ENCODE measurements at regions not wholly inside any gene's neighbourhood (a gene's known extent, or its start where the extent isn't known, plus 50 kb on each side); places are given as distances from the start of the nearest gene placed in this dataset.

DNA sequence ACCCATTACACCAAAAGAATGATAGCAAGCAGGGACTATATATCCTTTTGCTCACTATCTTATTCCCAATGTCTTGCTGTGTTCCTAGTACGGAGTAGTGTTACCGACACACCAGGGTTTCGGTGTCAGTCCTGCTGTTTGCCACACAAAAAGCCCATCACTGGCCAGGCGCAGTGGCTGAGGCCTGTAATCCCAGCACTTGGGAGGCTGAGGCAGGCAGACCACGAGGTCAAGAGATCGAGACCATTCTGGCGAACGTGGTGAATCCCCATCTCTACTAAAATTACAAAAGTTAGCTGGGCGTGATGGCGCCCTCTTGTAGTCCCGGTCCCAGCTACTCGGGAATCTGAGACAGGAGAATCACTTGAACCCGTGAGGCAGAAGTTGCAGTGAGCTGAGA is 1467.3 kb upstream of the MIR17HG start:
- no peak overlapping the region for H3K27ac Mint-ChIP-seq
- no peak for ATAC-seq (replicated peaks)
- peaks cover 13% of the 10 kb centered on the region for H3K9me3 Mint-ChIP-seq
- no peaks in the 10 kb centered on the region for H3K36me3 Mint-ChIP-seq (ENCODE audit: low read depth)
- no peak overlapping the region for H3K4me3 Mint-ChIP-seq
- no peaks in the 10 kb centered on the region for H3K27me3 Mint-ChIP-seq
- H3K4me1 Mint-ChIP-seq: no peaks in the 10 kb centered on the region

DNA sequence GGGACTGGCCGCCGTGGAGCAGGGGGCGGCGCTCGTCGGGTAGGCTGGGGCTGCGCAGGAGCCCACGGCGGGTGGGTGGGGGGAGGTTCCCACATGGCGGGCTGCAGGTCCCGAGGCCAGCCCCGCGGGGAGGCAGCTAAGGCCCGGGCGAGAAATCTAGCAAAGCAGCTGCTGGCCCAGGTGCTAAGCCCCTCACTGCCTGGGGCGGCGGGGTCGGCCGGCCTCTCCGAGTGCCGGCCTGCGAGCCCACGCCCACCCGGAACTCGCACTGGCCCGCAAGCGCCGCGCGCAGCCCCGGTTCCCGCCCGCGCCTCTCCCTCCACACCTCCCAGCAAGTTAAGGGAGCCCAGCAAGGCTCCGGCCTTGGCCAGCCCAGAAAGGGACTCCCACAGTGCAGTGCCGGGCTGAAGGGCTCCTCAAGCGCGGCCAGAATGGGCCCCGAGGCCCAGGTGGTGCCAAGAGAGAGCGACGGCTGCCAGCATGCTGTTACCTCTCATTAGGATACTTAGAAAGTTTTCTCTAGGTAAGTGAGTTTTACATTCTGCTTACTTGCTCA is 1463.5 kb upstream of the MIR17HG start:
- H3K4me3 Mint-ChIP-seq: no peak overlapping the region
- H3K27me3 Mint-ChIP-seq: no peaks in the 10 kb centered on the region
- no peaks in the 10 kb centered on the region for H3K36me3 Mint-ChIP-seq (ENCODE audit: low read depth)
- no peak overlapping the region for H3K27ac Mint-ChIP-seq
- ATAC-seq (replicated peaks): no peak
- H3K4me1 Mint-ChIP-seq: no peaks in the 10 kb centered on the region
- peaks cover 8% of the 10 kb centered on the region for H3K9me3 Mint-ChIP-seq

DNA sequence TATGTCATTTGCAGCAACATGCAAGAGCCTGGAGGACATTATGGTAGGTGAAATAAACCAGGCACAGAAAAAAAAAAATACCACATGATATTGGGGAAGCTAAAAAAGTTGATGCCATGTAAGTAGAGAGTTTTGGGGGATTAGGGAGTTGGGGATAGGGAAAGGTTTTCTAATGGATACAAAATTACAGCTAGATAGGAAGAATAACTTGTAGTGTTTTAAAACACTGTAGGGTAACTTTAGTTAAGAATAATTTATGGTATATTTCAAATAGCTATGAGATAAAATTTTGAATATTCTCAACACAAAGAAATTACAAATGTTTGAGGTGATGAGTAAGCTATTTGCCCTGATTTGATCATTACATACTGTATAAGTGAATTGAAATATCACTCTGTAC is 1456.7 kb upstream of the MIR17HG start:
- no peak for ATAC-seq (replicated peaks)
- Mint-ChIP-seq H3K4me3 (no peak overlapping the region), H3K4me1 (no peaks in the 10 kb centered on the region), H3K36me3 (ENCODE audit: low read depth) (no peaks in the 10 kb centered on the region), H3K27ac (no peak overlapping the region), H3K9me3 (peaks cover 7% of the 10 kb centered on the region), H3K27me3 (no peaks in the 10 kb centered on the region)

DNA sequence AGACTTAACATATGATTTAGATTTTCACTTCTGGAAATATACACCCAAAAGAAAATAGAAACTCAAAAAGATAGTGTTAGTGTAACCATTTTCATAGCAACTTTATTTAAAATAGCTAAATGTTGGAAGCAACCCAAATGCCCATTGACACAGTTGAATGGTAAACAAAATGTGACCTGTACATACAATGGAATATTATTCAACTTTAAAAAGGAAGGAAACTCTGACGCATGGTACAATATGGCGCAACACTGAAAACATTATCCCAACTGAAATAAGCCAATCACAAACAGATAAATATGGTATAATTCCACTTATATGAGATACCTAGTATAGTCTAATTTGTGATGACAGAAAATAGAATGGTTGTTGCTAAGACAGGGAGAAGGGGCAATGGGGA is 1456.1 kb upstream of the MIR17HG start:
- no peaks in the 10 kb centered on the region for H3K36me3 Mint-ChIP-seq (ENCODE audit: low read depth)
- no peak overlapping the region for H3K27ac Mint-ChIP-seq
- peaks cover 7% of the 10 kb centered on the region for H3K9me3 Mint-ChIP-seq
- no peak overlapping the region for H3K4me3 Mint-ChIP-seq
- no peak for ATAC-seq (replicated peaks)
- no peaks in the 10 kb centered on the region for H3K4me1 Mint-ChIP-seq
- H3K27me3 Mint-ChIP-seq: no peaks in the 10 kb centered on the region

DNA sequence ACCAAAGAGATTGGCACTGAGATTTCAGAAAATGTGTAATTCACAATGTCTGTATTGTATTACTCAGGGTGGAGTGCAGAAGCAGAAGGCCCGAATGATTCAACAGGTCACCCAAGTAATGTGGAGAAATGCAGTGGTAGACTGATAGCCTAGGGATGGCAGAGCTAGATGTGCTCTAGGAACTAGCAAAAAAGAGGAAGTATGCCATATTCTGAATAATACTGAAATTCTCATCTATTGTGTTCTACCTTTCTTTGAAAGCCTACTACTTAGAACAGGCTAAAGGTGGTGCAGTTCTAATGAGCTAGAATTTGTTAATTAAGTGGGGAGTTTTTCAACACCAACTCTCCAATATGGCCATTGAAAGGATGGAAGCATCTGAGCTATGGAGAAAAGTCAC is 1449.8 kb upstream of the MIR17HG start:
- Mint-ChIP-seq H3K36me3 (ENCODE audit: low read depth) (no peaks in the 10 kb centered on the region), H3K27me3 (no peaks in the 10 kb centered on the region), H3K4me1 (no peaks in the 10 kb centered on the region), H3K9me3 (peaks cover 11% of the 10 kb centered on the region), H3K27ac (no peak overlapping the region), H3K4me3 (no peak overlapping the region)
- ATAC-seq (replicated peaks): no peak

DNA sequence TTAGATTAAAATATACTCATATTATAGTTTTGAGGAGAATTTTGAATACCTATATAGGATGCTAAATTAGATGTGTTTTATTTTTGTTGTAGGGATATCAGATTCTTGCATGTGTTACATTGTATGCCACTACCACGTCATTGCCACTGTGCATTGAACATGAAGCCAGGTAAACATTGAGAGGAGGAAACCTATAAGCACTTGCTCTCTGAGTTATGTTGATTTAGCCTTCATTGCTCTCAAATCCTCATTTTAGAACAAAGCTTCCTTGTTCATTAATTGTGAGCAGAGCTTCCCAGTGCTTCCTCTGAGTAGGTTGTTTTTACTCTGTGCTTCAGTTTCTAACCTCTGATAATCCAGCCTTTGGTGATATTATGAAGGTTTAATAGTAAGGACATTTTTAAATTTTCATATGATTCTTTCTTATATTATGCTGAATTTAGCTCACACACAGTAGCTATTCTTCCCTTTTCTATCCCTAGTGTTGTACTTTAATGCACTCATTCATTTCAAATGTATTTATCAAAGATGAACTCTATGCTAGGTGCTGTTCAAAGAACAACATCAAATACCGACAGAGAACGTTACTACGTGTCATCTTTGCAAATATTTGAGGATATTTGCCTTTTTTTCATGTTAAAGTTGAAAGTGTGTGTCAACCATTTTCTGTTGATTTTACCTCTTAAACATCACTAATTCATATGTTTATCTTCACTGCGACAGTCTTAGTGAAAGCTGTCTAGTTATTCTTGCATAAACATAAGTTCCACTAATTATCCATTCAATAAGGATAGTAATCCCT is 1448.0 kb upstream of the MIR17HG start:
- Mint-ChIP-seq H3K4me1 (no peaks in the 10 kb centered on the region), H3K27me3 (no peaks in the 10 kb centered on the region), H3K9me3 (peaks cover 11% of the 10 kb centered on the region), H3K4me3 (no peak overlapping the region), H3K27ac (no peak overlapping the region), H3K36me3 (ENCODE audit: low read depth) (no peaks in the 10 kb centered on the region)
- ATAC-seq (replicated peaks): no peak

DNA sequence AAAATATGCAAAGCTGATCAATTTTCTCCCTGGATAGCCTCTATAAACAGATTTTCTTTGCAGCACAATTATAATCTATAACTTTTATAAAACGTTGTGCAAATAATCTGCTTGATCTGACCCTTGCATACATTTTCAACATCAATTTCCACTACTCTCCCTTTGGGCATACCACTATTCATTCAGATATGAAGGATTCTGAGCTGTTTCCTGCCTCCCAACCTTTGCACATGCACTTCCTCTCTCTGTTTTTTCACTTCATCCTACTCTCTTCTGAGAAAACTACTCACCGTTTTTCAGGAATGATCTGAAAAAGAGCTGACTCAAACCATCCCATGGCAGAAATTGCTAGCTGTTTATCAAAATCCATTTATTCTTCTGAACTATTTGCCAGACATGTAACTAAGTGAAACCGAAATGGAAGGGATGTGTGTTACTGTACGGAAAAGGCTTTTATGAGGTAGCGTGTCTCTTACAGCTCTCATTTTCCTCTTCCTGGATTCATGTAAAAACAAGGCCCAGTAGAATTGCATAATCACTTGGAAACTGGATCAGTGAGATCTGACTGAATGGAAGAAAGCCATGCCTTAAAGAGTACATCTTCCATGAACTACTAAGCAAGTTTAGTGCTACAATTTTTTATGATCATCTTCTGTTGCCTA is 1447.3 kb upstream of the MIR17HG start:
- Mint-ChIP-seq H3K27me3 (no peaks in the 10 kb centered on the region), H3K27ac (no peak overlapping the region), H3K4me1 (no peaks in the 10 kb centered on the region), H3K36me3 (ENCODE audit: low read depth) (no peaks in the 10 kb centered on the region), H3K9me3 (peaks cover 8% of the 10 kb centered on the region), H3K4me3 (no peak overlapping the region)
- ATAC-seq (replicated peaks): no peak

DNA sequence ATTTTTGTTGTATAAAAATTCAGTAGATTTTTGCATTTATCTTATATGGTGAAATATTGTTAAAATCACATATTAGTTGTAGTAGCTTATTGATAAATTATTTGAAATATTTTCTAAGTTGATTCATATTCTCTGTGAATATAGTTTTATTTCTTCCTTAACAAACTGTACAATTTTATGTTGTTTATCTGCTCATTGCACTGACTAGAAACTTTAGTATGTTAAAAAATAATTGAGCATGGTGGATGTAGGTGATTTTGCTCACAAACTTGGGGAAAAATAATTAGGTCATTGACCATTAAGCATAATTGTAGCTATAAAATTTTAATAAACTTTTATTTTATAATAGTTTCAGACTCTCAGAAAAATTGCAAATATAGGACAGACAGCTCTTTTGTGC is 1445.3 kb upstream of the MIR17HG start:
- no peak overlapping the region for H3K4me3 Mint-ChIP-seq
- peaks cover 12% of the 10 kb centered on the region for H3K9me3 Mint-ChIP-seq
- H3K4me1 Mint-ChIP-seq: no peaks in the 10 kb centered on the region
- no peaks in the 10 kb centered on the region for H3K27me3 Mint-ChIP-seq
- no peak for ATAC-seq (replicated peaks)
- H3K36me3 Mint-ChIP-seq (ENCODE audit: low read depth): no peaks in the 10 kb centered on the region
- H3K27ac Mint-ChIP-seq: no peak overlapping the region

DNA sequence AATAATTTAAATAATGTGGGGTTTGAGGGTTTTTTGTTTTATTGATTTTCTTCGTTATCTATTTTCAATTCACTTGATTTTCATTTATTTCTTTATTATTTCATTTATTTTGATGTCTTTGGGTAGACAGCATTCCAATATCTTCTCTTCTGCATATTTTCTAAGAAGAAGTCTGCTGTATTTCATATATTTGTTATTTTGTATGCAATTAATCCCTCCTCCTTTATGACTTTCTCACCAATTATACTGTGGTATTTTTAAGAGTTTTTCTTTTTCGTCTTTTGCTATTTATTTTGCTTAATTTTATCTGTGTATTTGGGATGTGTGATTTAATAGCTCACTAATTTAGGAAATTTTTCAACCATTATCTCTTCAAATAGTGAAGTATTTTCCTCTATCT is 1444.4 kb upstream of the MIR17HG start:
- Mint-ChIP-seq H3K4me1 (no peaks in the 10 kb centered on the region), H3K27me3 (no peaks in the 10 kb centered on the region), H3K4me3 (no peak overlapping the region), H3K36me3 (ENCODE audit: low read depth) (no peaks in the 10 kb centered on the region), H3K27ac (no peak overlapping the region), H3K9me3 (peaks cover 8% of the 10 kb centered on the region)
- no peak for ATAC-seq (replicated peaks)

DNA sequence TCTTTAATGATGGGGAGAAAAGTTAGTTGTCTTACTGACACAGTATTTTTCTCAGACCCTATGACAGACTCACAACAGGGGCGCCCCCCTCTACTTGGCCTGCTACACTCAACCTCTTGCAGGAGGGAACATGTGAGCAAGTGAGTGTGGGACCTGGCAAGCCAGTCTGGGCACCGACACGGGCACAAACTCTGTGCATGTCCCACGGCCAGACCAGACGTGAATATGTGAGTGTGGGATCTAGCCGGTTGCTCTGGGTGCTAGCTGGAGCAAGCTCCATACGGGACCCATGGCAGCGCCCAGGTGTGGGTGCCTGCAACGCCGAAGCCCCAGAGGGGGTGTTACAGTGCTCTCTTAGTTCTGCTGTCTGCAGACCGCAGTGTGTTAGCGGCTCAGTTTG is 1437.3 kb upstream of the MIR17HG start:
- Mint-ChIP-seq H3K27me3 (no peaks in the 10 kb centered on the region), H3K27ac (no peak overlapping the region), H3K36me3 (ENCODE audit: low read depth) (no peaks in the 10 kb centered on the region), H3K4me1 (no peaks in the 10 kb centered on the region), H3K9me3 (peaks cover 5% of the 10 kb centered on the region), H3K4me3 (no peak overlapping the region)
- no peak for ATAC-seq (replicated peaks)

DNA sequence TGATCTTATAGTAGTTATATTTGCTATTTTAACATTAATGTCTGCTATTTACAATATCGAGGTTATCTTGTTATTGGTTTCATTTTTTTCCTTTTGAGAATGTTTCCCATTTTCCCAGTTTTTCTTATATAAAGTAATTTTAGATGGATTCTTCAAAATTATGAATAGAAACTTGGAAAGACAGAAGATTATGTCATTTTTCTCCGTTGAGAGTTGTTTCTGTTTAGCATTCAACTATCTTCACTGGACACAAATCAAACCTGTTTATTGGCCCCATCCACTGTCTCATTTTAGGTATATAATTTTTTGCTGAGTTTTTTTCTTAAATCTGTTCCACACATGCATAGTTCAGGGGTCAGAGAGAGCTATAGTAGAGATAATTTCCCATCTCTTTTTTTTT is 1430.9 kb upstream of the MIR17HG start:
- no peak overlapping the region for H3K4me3 Mint-ChIP-seq
- H3K27me3 Mint-ChIP-seq: no peaks in the 10 kb centered on the region
- no peak for ATAC-seq (replicated peaks)
- peaks cover 9% of the 10 kb centered on the region for H3K9me3 Mint-ChIP-seq
- H3K27ac Mint-ChIP-seq: no peak overlapping the region
- H3K4me1 Mint-ChIP-seq: no peaks in the 10 kb centered on the region
- no peaks in the 10 kb centered on the region for H3K36me3 Mint-ChIP-seq (ENCODE audit: low read depth)

DNA sequence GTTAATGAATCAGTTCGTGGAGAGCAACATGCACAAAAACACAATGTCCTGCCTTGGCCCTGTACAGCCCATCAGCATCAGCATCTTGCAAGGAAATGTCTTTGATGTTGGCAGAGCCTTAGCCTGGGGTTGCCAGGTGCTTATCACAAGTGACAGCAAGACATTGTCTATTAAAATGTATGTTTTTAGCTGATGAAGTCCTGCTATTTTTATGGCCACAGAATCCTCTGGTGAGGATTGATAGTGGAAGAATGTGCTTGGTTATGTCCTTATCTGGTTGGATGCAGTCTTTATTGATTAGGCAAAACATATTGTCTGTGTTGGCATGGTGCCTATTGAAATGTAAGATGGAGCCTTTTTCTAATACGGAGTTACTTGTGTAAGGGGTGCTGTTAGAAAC is 1427.0 kb upstream of the MIR17HG start:
- no peaks in the 10 kb centered on the region for H3K4me1 Mint-ChIP-seq
- no peak for ATAC-seq (replicated peaks)
- H3K36me3 Mint-ChIP-seq (ENCODE audit: low read depth): no peaks in the 10 kb centered on the region
- no peak overlapping the region for H3K4me3 Mint-ChIP-seq
- no peaks in the 10 kb centered on the region for H3K27me3 Mint-ChIP-seq
- H3K9me3 Mint-ChIP-seq: peaks cover 12% of the 10 kb centered on the region
- H3K27ac Mint-ChIP-seq: no peak overlapping the region

DNA sequence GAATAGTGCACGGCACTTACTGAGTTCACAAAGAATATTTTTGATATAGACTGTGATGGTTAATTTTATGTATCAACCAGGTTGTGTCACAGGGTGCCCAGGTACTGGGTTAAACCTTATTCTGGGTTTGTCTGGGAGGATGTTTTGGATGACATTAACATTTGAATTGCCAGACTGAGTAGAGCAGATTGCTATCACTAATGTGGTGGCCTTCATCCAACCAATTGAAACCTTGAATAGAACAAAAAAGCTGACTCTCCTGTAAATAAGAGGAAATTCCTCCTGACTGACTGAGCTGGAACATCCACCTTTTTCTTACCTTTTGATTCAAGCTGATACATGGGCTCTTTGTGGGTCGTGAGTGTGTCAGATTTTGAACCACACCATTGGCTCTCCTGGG is 1424.4 kb upstream of the MIR17HG start:
- Mint-ChIP-seq H3K36me3 (ENCODE audit: low read depth) (no peaks in the 10 kb centered on the region), H3K27me3 (no peaks in the 10 kb centered on the region), H3K4me3 (no peak overlapping the region), H3K9me3 (peaks cover 14% of the 10 kb centered on the region), H3K4me1 (no peaks in the 10 kb centered on the region), H3K27ac (no peak overlapping the region)
- ATAC-seq (replicated peaks): no peak

DNA sequence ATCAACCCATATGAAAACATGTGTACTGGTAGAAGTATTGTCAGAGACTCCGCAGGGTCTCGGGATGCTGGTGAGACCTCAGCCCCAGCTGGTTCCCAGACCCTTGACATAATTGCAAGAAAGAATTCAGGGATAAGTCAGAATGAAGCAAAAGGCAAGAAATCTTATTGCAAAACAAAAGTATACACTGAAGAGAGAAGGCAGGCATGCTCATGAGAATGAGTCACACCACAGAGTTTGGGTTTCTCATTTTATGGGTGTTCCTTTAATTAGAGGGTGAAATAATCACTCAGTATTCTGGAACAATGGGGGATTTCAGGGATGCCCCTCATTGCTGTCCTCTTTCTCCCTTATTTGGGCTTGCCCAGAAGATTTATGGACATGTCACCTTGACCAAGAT is 1423.8 kb upstream of the MIR17HG start:
- H3K27me3 Mint-ChIP-seq: no peaks in the 10 kb centered on the region
- peaks cover 14% of the 10 kb centered on the region for H3K9me3 Mint-ChIP-seq
- H3K4me3 Mint-ChIP-seq: no peak overlapping the region
- no peak for ATAC-seq (replicated peaks)
- H3K36me3 Mint-ChIP-seq (ENCODE audit: low read depth): no peaks in the 10 kb centered on the region
- H3K4me1 Mint-ChIP-seq: no peaks in the 10 kb centered on the region
- H3K27ac Mint-ChIP-seq: no peak overlapping the region

DNA sequence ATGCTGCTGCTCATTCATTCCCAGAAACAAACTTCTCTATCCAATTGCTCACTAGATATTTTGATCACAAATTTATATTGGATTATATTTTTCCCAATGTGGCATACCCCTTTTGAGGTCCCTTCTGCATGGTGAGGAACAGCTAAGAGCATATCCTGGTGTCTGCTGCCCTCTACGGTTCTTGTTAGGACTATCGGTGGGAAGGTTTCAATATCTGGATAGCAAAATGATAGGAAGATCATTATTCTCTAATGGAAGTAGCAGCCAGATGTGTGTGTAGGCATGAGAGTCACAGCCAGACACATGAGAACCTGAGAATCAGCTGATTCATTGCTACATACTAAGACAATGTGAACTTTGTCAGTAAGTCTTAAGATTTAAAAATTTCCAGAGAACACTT is 1422.4 kb upstream of the MIR17HG start:
- Mint-ChIP-seq H3K4me3 (no peak overlapping the region), H3K27ac (no peak overlapping the region), H3K27me3 (no peaks in the 10 kb centered on the region), H3K9me3 (peaks cover 15% of the 10 kb centered on the region), H3K4me1 (no peaks in the 10 kb centered on the region), H3K36me3 (ENCODE audit: low read depth) (no peaks in the 10 kb centered on the region)
- no peak for ATAC-seq (replicated peaks)

Data from activated T-helper 17 cell treated with anti-CD3 and anti-CD28 coated beads, Interleukin-2, amount 50 U/mL, for 72 hours (primary cell).